GM06990 (cell line): ENCODE measurements at regions not wholly inside any gene's neighbourhood (a gene's known extent, or its start where the extent isn't known, plus 50 kb on each side); places are given as distances from the start of the nearest gene placed in this dataset.
A peak's percentile ranks its signal among the peaks of the same experiment; 100 is the strongest.

Experiments used
- DNase-seq: peaks from one replicate; pipeline ENCODE4 v3.0.0-alpha.2; 2011; ENCODE audit not compliant: insufficient read length; ENCODE audit errors: extremely low read depth
- H3K27me3 ChIP-seq: replicated peaks from 2 replicates; pipeline ENCODE4 v1.6.0; 2011; ENCODE audit warnings: low read length; ENCODE audit not compliant: control insufficient read depth, insufficient read depth
- H3K36me3 ChIP-seq: 2 replicates; pipeline ENCODE4 v1.5.1; 2011; ENCODE audit warnings: low read length; ENCODE audit not compliant: control insufficient read depth, insufficient read depth
- H3K4me3 ChIP-seq: replicated peaks from 2 replicates; pipeline ENCODE4 v1.5.1; 2011; ENCODE audit warnings: low read depth, mild to moderate bottlenecking, control low read depth, low read length
- TF ChIP-seq, protein P1 (sequence below): IDR thresholded peaks from 2 replicates; pipeline ENCODE4 v1.5.1; 2011; ENCODE audit warnings: low read length, control low read depth, mild to moderate bottlenecking, inconsistent platforms; ENCODE audit not compliant: insufficient read depth, poor library complexity, severe bottlenecking

DNA sequence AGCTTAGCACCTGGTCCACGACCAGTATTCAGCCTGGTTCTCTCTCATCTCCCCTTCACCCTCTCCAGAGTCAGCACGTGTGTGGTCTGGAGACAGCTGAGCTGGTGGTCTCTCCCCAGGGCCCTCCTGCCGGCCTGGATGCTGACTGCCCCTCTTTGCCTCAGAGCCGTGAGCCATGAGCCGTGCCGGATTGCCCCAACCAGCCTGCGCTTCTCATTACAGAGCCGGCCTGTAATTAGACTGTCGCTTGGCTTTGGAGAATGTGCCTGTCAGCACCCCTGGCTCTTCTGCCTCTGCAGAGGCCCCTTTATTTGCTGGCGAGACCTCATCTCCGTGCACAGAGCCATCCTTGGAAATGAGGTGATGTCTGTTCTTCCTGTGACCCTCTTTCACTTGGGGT, 118.7 kb upstream of the BOD1 start:
- H3K27me3 ChIP-seq: no peaks in the 10 kb centered on the region
- TF ChIP-seq, protein P1, sequence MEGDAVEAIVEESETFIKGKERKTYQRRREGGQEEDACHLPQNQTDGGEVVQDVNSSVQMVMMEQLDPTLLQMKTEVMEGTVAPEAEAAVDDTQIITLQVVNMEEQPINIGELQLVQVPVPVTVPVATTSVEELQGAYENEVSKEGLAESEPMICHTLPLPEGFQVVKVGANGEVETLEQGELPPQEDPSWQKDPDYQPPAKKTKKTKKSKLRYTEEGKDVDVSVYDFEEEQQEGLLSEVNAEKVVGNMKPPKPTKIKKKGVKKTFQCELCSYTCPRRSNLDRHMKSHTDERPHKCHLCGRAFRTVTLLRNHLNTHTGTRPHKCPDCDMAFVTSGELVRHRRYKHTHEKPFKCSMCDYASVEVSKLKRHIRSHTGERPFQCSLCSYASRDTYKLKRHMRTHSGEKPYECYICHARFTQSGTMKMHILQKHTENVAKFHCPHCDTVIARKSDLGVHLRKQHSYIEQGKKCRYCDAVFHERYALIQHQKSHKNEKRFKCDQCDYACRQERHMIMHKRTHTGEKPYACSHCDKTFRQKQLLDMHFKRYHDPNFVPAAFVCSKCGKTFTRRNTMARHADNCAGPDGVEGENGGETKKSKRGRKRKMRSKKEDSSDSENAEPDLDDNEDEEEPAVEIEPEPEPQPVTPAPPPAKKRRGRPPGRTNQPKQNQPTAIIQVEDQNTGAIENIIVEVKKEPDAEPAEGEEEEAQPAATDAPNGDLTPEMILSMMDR: no peak
- no peaks in the 10 kb centered on the region for H3K36me3 ChIP-seq
- no peak overlapping the region for H3K4me3 ChIP-seq
- DNase-seq: no peak

DNA sequence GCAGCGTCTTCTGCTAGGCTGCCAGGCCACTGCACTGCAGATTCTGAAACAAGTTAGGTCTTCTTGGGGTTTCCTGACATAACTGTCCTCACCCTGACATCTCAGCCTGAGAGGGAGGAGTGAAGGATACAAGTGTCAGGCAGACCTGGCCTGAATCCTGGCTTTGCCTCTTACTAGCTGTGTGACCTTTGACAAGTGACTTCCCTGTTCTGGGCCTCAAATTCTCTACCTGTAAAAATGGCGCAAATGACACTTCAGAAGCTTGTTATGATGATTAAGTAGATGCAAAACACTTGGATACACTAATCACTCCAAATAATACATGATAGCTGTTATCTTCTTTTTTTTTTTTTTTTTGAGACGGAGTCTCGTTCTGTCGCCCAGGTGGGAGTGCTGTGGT, 119.2 kb upstream of the BOD1 start:
- Histone ChIP-seq H3K4me3 (no peak overlapping the region), H3K36me3 (no peaks in the 10 kb centered on the region), H3K27me3 (no peaks in the 10 kb centered on the region)
- TF ChIP-seq, protein P1: no peak
- no peak for DNase-seq

DNA sequence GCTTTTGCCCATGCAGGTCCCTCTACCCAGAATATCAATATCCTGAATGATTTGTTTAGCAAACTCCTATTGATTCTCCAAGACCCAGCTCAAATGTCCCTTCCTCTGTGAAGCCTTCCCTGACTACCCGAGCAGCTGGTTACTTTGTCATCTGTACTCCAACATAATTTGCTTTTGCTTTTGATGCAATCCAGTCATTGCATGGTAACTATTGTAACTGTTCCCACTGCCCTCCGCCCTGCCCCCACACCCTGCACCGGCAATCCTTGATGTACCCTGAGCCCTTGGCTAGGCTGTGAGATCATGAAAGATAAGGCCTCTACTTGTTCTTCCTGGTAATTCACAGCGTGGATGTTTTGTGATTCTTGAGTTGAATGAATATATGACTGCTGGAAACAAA, 119.9 kb upstream of the BOD1 start:
- Histone ChIP-seq H3K36me3 (no peaks in the 10 kb centered on the region), H3K27me3 (no peaks in the 10 kb centered on the region), H3K4me3 (no peak overlapping the region)
- TF ChIP-seq, protein P1: no peak
- DNase-seq: no peak

DNA sequence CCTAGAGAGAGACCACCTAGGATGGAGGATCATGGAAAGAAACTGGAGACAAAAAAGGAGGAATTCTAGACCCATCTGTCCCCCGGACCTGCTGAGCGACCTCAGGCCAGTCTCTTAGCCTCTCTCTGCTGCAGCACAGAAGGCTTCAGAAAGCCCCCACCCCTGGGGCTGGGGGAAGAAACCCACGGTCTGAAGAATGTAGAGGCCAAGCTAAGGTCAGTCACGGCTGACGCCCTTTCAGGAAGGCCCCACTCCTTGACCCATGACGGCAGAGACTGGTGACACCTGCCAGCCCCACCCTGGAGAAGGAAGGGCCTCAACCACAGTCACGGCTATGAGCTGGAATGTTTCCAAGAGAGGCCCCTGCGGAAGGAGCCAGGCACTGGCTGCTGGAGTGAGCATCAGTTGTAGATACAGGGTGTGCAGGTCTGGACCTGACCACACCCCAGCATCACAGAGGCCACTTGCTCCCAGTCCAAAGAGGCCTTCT, 120.5 kb upstream of the BOD1 start:
- H3K36me3 ChIP-seq: no peaks in the 10 kb centered on the region
- TF ChIP-seq, protein P1: no peak
- DNase-seq: peak; percentile 81
- H3K27me3 ChIP-seq: no peaks in the 10 kb centered on the region
- H3K4me3 ChIP-seq: no peak overlapping the region

DNA sequence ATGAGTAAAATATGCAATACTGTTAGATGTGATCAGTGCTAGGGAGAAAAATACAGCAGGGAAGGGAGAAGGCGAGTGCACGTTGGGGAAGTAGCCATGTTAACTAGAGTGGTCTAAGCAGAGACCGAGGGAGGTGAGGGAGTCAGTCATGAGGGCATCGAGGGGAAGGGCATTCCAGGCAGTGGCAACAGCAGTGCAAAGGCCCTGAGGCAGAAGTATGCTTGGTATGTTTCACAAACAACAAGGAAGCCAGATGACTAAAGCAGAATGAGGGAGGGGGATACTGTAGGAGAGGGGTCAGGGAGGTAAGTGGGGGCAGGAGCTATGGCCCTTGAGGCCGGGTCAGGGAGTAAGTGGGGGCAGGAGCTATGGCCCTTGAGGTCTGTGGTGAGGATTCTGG, 123.3 kb upstream of the BOD1 start:
- TF ChIP-seq, protein P1: no peak
- Histone ChIP-seq H3K36me3 (no peaks in the 10 kb centered on the region), H3K4me3 (no peak overlapping the region), H3K27me3 (no peaks in the 10 kb centered on the region)
- DNase-seq: no peak

DNA sequence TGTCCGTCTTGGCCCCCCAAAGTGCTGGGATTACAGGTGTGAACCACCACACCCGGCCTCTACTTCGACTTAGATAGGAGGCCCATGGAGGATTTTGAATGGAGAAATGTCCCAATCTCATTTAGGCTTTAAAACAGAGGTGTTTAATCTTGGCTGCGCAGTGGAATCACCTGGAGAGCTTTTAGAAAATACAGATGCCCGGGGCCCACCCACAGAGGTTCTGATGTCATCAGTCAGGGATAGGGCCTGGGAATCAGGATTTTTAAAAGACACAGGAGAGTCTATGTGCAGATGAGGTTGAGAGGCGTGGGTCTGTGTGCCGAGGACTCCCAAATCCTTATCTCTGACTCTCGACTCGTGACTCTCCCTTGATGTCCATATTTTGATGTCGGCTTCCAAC, 124.0 kb upstream of the BOD1 start:
- TF ChIP-seq, protein P1: no peak
- Histone ChIP-seq H3K4me3 (no peak overlapping the region), H3K27me3 (no peaks in the 10 kb centered on the region), H3K36me3 (no peaks in the 10 kb centered on the region)
- no peak for DNase-seq
